HCT116 (cell line): ENCODE measurements at regions not wholly inside any gene's neighbourhood (a gene's known extent, or its start where the extent isn't known, plus 50 kb on each side); places are given as distances from the start of the nearest gene placed in this dataset.

Experiments used
- ATAC-seq: fragments of 200-7000 bp; cut with Tn5 transposase; 2 replicates; pipeline ENCODE4 v1.9.1; 2020; ENCODE audit warnings: mild to moderate bottlenecking, moderate library complexity
- BruUV-seq: library from RNA; stranded (reverse); fragments of 400-500 nt; replicated peaks from 2 replicates; lab custom pipeline; 2021; lab: Mats Ljungman, UMichigan
- CTCF ChIA-PET: fragments of 300-600 bp; sonication (Branson Sonifier 250); formaldehyde crosslinking; loops from one replicate; lab custom pipeline; 2021; ENCODE audit warnings: antibody characterized with exemption; lab: Charles Lee
- POLR2A ChIA-PET: fragments of 300-600, 350-600 bp; sonication (Branson Sonifier 250); formaldehyde crosslinking; loops from one replicate; lab custom pipeline; 2021; ENCODE audit warnings: antibody characterized with exemption; lab: Charles Lee
- RAD21 ChIA-PET, 2 experiments: fragments of 300-600 bp; sonication (Branson Sonifier 250); formaldehyde crosslinking; loops; one replicate each; lab custom pipeline; 2023; ENCODE audit warnings: low total read pairs in 2 of 2; ENCODE audit not compliant: uncharacterized antibody in 2 of 2, unreplicated experiment in 2 of 2, low non-redundant PET in 1 of 2; lab: Charles Lee
- DNase-seq: peaks from one replicate; pipeline ENCODE4 v3.0.0-alpha.2; 2010; ENCODE audit warnings: low read depth, low spot score
- H2AFZ ChIP-seq: fragments of 200-600 bp; shearing (Covaris generic), sonication (generic); 2 replicates; pipeline ENCODE4 v1.6.1; 2017; ENCODE audit warnings: low read depth, mixed run types, mixed read lengths, antibody characterized with exemption, low read length; ENCODE audit not compliant: poor library complexity, severe bottlenecking
- H3K27ac ChIP-seq: 2 replicates; pipeline ENCODE4 v1.5.1; 2012; ENCODE audit warnings: low read depth, low read length
- H3K27me3 ChIP-seq: fragments of 200-600 bp; sonication (generic); 2 replicates; pipeline ENCODE4 v1.6.1; 2016; ENCODE audit warnings: mixed run types, low read length, mixed read lengths; ENCODE audit not compliant: insufficient read depth
- H3K36me3 ChIP-seq, 2 experiments: fragments of 200-500 bp in 1 of 2; fragments of 200-600 bp in 1 of 2; sonication (Bioruptor generic) in 1 of 2; sonication (generic) in 1 of 2; 2 replicates each; pipeline versions ENCODE4 v1.5.1 to v1.6.1; 2014 to 2016; ENCODE audit warnings: low read length in 2 of 2, inconsistent platforms in 1 of 2, mixed read lengths in 1 of 2, mixed run types in 1 of 2; ENCODE audit not compliant: insufficient read depth in 2 of 2, control insufficient read depth in 1 of 2
- H3K4me1 ChIP-seq, 2 experiments: fragments of 200-600 bp in 1 of 2; sonication (generic) in 1 of 2; 2 replicates each; pipeline versions ENCODE4 v1.5.1 to v1.6.1; 2012 to 2017; ENCODE audit warnings: low read length in 2 of 2, inconsistent platforms in 1 of 2, mild to moderate bottlenecking in 1 of 2, mixed read lengths in 1 of 2, mixed run types in 1 of 2, moderate library complexity in 1 of 2; ENCODE audit not compliant: insufficient read depth in 2 of 2, control insufficient read depth in 1 of 2
- H3K4me2 ChIP-seq: fragments of 200-600 bp; sonication (generic); 2 replicates; pipeline ENCODE4 v1.6.1; 2017; ENCODE audit warnings: mixed run types, low read length, mixed read lengths
- H3K4me3 ChIP-seq, 2 experiments: fragments of 200-600 bp in 1 of 2; sonication (generic) in 1 of 2; replicated peaks in 1 of 2; 2 replicates each; pipeline ENCODE4 v1.5.1; 2011 to 2016; ENCODE audit warnings: low read length in 2 of 2, control low read depth in 1 of 2, low read depth in 1 of 2, mild to moderate bottlenecking in 1 of 2, mixed read lengths in 1 of 2, mixed run types in 1 of 2
- H3K79me2 ChIP-seq: fragments of 200-600 bp; sonication (generic); 2 replicates; pipeline ENCODE4 v1.6.1; 2017; ENCODE audit warnings: mild to moderate bottlenecking, mixed run types, low read length, moderate library complexity, mixed read lengths; ENCODE audit not compliant: insufficient read depth
- H3K9ac ChIP-seq: fragments of 200-600 bp; sonication (generic); 2 replicates; pipeline ENCODE4 v1.6.1; 2016; ENCODE audit warnings: low read length, mixed read lengths
- H3K9me2 ChIP-seq: fragments of 200-600 bp; sonication (generic), shearing (Covaris generic); 2 replicates; pipeline ENCODE4 v1.6.1; 2017; ENCODE audit warnings: mixed run types, mild to moderate bottlenecking, moderate library complexity; ENCODE audit not compliant: insufficient read depth
- H3K9me3 ChIP-seq, 2 experiments: fragments of 200-500 bp in 1 of 2; fragments of 200-600 bp in 1 of 2; sonication (Bioruptor generic) in 1 of 2; sonication (generic) in 1 of 2; 2 replicates each; pipeline ENCODE4 v1.6.1; 2014 to 2017; ENCODE audit warnings: low read length in 2 of 2, mixed read lengths in 2 of 2, inconsistent platforms in 1 of 2, low read depth in 1 of 2, mild to moderate bottlenecking in 1 of 2, mixed run types in 1 of 2, moderate library complexity in 1 of 2; ENCODE audit not compliant: control insufficient read depth in 1 of 2, insufficient read depth in 1 of 2
- H4K20me1 ChIP-seq: fragments of 200-600 bp; sonication (generic), shearing (Covaris generic); 2 replicates; pipeline ENCODE4 v1.6.1; 2017; ENCODE audit warnings: mixed run types, mild to moderate bottlenecking, moderate library complexity; ENCODE audit not compliant: insufficient read depth
- CBX3 ChIP-seq: IDR thresholded peaks from 2 replicates; pipeline ENCODE4 v1.6.1; 2012; ENCODE audit warnings: low read depth
- CEBPB ChIP-seq: IDR thresholded peaks from 2 replicates; pipeline ENCODE4 v1.6.1; 2012; ENCODE audit warnings: low read depth
- SIN3A ChIP-seq: IDR thresholded peaks from 2 replicates; pipeline ENCODE4 v1.6.1; 2012; ENCODE audit warnings: low read depth
- SP1 ChIP-seq: IDR thresholded peaks from 2 replicates; pipeline ENCODE4 v1.6.1; 2012; ENCODE audit warnings: low read depth
- ZNF274 ChIP-seq: fragments of 200-500 bp; sonication (Bioruptor generic); IDR thresholded peaks from 2 replicates; pipeline ENCODE4 v1.6.1; 2014; ENCODE audit warnings: mild to moderate bottlenecking, low read depth, low read length, inconsistent platforms
- intact Hi-C: fragments of 100-400 bp; cut with micrococcal nuclease; formaldehyde crosslinking; loops from 2 replicates; pipeline ENCODE4 v1.10.0; 2022
- TF ChIP-seq, protein P1 (sequence below): IDR thresholded peaks from 2 replicates; pipeline ENCODE4 v1.6.1; 2012
- TF ChIP-seq, protein P2 (sequence below): IDR thresholded peaks from 2 replicates; pipeline ENCODE4 v1.6.1; 2012

DNA sequence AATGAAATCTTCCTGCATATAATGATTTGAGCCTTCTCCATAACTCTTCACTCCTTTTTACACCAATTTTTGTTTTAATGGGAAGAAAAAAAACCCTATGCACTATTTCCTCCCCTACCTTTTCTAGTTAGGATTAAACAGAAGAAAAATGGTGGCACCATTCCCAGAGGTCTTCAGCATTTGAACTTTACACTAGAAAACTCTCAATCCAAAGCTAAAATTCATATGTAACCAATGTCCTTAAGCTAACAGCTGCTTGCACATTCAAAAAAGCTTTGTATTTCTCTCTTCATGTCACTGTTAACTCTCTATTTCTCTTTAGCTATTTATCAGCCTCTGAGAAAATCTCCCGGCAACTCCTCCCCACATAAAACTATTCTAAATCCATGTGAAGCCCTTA is 90.3 kb upstream of the UBL3 start:
- DNase-seq (no peak), ATAC-seq (no peak)
- RAD21 ChIA-PET = no interaction called here
- Histone ChIP-seq H3K9ac (no peak overlapping the region), H3K27ac (no peak overlapping the region), H4K20me1 (no peaks in the 10 kb centered on the region), H3K4me1 (no peaks in the 10 kb centered on the region), H3K4me2 (no peak overlapping the region), H2AFZ (no peak overlapping the region), H3K27me3 (no peaks in the 10 kb centered on the region; the same call in 1 of the 2 replicates), H3K36me3 (no peaks in the 10 kb centered on the region), H3K4me3 (no peak overlapping the region), H3K9me2 (no peaks in the 10 kb centered on the region), H3K79me2 (no peaks in the 10 kb centered on the region), H3K9me3 (no peaks in the 10 kb centered on the region)
- intact Hi-C loops = no loop called here
- BruUV-seq = no TSS peak
- TF ChIP-seq ZNF274 (no peak), CBX3 (no peak), SP1 (no peak)
- TF ChIP-seq, protein P1, sequence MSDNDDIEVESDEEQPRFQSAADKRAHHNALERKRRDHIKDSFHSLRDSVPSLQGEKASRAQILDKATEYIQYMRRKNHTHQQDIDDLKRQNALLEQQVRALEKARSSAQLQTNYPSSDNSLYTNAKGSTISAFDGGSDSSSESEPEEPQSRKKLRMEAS = no peak
- TF ChIP-seq, protein P2, sequence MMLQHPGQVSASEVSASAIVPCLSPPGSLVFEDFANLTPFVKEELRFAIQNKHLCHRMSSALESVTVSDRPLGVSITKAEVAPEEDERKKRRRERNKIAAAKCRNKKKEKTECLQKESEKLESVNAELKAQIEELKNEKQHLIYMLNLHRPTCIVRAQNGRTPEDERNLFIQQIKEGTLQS = no peak
- CTCF ChIA-PET = interaction anchor here (1.5 kb wide), 1 partner anchor 17 kb away, joined by 3 read pairs; no protein-coding TSS in a partner anchor
- POLR2A ChIA-PET = no interaction called here

DNA sequence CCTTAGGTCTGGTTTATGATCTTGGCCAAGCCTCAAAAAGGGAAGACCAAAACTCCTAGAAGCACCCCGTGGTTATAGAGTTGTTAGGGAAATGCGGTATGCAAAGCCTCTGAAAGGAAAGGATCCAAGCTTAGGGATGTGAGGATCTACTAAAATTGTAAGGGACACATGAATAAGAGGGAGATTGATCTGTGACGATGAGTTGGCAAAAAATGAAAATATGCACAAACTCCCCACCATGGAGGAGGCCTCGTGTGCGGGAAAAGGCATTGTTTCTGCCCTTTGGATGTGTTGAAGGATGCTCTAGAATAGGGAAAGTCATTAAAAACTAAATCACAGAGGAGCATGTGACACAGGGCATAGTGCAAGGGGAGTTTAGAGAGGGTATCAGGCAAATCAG is 88.7 kb upstream of the UBL3 start:
- H3K9me3 ChIP-seq = no peaks in the 10 kb centered on the region
- no peaks in the 10 kb centered on the region for H4K20me1 ChIP-seq
- BruUV-seq = no TSS peak
- H3K9me2 ChIP-seq = no peaks in the 10 kb centered on the region
- H3K4me2 ChIP-seq = no peak overlapping the region
- intact Hi-C loops = no loop called here
- no peak overlapping the region for H3K9ac ChIP-seq
- no peaks in the 10 kb centered on the region for H3K36me3 ChIP-seq
- no peak for DNase-seq
- no peak overlapping the region for H3K4me3 ChIP-seq
- TF ChIP-seq SIN3A (no peak), SP1 (no peak), CEBPB (no peak)
- no peaks in the 10 kb centered on the region; the same call in 1 of the 2 replicates for H3K27me3 ChIP-seq
- no peaks in the 10 kb centered on the region for H3K79me2 ChIP-seq
- CTCF ChIA-PET = no interaction called here
- no peak overlapping the region for H3K27ac ChIP-seq
- RAD21 ChIA-PET = no interaction called here
- POLR2A ChIA-PET = no interaction called here
- H3K4me1 ChIP-seq = no peaks in the 10 kb centered on the region
- ATAC-seq = no peak
- H2AFZ ChIP-seq = no peak overlapping the region
